LNCaP clone FGC (cell line): ENCODE measurements at regions not wholly inside any gene's neighbourhood (a gene's known extent, or its start where the extent isn't known, plus 50 kb on each side); places are given as distances from the start of the nearest gene placed in this dataset.

Experiments
- DNase-seq: peaks from one replicate; pipeline ENCODE4 v3.0.0-alpha.2; 2011; ENCODE audit warnings: low read depth
- H3K4me3 ChIP-seq: 2 replicates; pipeline ENCODE4 v1.5.1; 2011; ENCODE audit warnings: mild to moderate bottlenecking, low read depth, low read length, control low read depth
- CTCF ChIP-seq: IDR thresholded peaks from 2 replicates; pipeline ENCODE4 v1.5.1; 2012; ENCODE audit warnings: mild to moderate bottlenecking; ENCODE audit not compliant: control insufficient read depth, insufficient read depth; ENCODE audit errors: extremely low read depth

GRCh38 chr4:24741910-24742309 lies 53.5 kb upstream of the SOD3 start:
- no peak overlapping the region for H3K4me3 ChIP-seq
- no peak for DNase-seq
- TF ChIP-seq CTCF, result no peak

- TF ChIP-seq CTCF, result no peak
Measured at GRCh38 chr4:24742335-24742734, 53.0 kb upstream of the SOD3 start.

GRCh38 chr4:24742773-24743172 lies 52.6 kb upstream of the SOD3 start:
- H3K4me3 ChIP-seq, result no peak overlapping the region
- no peak for TF ChIP-seq CTCF
- no peak for DNase-seq

More at GRCh38 chr4:24742335-24742734, 53.0 kb upstream of the SOD3 start:
- no peak for DNase-seq
- H3K4me3 ChIP-seq, result no peak overlapping the region

- no peak overlapping the region for H3K4me3 ChIP-seq
- DNase-seq, result no peak
- no peak for TF ChIP-seq CTCF
Measured at GRCh38 chr4:24743206-24743605, 52.2 kb upstream of the SOD3 start.

- no peak overlapping the region for H3K4me3 ChIP-seq
- no peak for DNase-seq
- no peak for TF ChIP-seq CTCF
Measured at GRCh38 chr4:24743927-24744326, 51.4 kb upstream of the SOD3 start.

GRCh38 chr4:24745172-24745895 lies 50.0 kb upstream of the SOD3 start:
- no peak overlapping the region for H3K4me3 ChIP-seq
- DNase-seq, result no peak
- TF ChIP-seq CTCF, result no peak
